ENCODE measurements at regions not wholly inside any gene's neighbourhood (a gene's known extent, or its start where the extent isn't known, plus 50 kb on each side); places are given as distances from the start of the nearest gene placed in this dataset.
"Not testable (repeated sequence)": the region's sequence is repeated elsewhere in the genome, so short reads cannot be mapped to it uniquely, and the experiment has no call there.

DNA sequence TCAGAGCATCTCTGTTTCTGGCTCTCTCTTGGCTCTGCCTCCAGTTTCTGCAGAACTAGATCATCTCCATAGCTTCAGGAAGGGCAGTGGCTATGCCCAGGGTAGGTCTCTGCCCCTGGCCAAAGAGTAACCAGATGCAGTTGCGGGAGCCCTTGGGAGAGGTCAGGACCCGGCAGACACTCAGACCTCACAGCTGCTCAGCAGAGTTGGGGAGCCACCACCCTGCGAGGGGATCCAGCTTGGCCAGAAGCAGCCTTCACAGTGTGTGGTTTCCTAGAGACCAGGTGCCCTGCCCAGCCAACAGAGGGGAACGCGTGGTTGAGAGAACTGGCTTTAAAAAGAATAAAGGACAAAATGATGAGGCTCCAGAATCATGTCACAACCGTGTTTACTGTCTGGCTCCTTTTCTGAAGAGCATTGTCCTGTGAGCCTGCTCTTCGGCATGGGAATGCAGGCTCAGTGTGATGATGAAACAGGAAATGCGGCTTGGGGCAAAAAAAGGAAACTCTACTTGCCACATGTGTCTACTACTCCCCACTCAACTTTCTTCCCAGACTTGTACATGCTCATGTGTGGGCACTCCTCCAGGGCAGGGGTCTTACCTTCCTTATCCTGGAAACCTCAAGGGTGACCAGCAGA, 243.1 kb downstream of the INHBA start:
- DNase-seq: no peak

GRCh38 chr7:41459183-41459582, 243.7 kb downstream of the INHBA start:
- DNase-seq: no peak

- DNase-seq: no peak
Measured at GRCh38 chr7:41457832-41458437, 245.0 kb downstream of the INHBA start.

- DNase-seq: no peak
Measured at GRCh38 chr7:41451826-41452225, 251.1 kb downstream of the INHBA start.

DNA sequence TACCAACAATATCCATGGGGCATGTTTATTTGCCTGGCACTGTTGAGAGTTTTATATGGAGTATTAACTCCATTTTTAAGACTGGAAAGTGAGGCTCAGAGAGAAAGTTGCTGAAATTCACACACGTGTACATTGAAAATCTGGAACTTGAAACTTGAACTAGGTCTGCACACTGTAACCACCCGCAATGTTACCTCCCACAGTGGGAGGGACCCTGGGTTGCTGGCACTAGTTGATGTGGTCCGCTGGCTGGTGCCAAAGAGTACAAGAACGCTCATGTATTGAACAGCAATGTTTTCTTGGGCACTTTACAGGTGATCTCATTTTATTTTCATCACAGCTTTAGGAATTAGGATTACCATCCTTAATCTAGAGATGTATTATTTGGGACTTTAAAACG, 253.2 kb downstream of the INHBA start:
- DNase-seq: no peak

DNA sequence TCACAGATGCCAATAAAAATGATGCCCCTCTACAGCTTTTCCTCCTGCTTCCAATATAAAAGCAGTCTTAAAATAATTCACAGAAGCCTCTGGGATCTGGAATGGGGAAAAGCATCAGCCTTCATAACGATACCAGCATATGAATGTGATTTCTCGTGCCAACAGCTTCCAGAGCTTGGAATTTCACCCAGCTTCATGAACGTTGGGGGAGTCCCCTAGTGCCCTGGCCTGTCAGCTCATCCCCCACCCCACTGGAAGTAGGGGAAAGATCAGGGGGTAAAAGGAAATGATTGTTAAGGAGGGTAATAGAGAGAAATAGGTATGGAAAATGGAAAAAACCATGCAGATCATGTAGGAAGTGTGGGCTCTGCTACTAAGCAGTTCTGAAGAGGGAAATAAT, 253.6 kb downstream of the INHBA start:
- DNase-seq: no peak

GRCh38 chr7:41448104-41448503, 254.8 kb downstream of the INHBA start:
- DNase-seq: no peak

DNA sequence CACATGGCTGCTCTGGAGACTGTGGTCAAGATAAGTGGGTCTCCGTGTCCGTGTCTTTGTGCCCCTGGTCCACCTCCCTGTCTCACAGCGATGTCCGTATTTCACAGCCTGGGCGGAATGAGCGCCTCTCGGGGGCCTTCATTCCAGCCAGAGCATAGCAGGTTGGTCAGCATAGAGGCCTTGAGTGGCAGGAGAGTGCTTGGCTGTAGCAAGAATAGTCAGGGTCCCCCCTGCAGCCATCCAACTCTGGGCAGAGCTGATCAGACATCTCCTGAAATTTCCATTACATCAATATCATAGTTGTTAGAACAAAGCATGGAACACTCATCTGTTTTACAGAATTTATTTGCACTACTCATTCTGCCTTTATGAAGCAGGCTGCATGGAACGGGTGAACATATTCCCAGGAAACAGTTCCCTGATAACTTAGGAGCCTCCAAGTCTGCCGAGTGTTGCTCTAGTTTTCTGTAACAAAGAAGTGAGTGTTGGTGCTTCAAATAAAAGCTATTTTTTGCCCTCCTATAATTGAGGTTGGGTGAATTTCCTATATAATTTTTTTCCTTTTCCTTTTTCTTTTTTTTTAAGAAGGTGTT, 255.3 kb downstream of the INHBA start:
- DNase-seq: no peak

DNA sequence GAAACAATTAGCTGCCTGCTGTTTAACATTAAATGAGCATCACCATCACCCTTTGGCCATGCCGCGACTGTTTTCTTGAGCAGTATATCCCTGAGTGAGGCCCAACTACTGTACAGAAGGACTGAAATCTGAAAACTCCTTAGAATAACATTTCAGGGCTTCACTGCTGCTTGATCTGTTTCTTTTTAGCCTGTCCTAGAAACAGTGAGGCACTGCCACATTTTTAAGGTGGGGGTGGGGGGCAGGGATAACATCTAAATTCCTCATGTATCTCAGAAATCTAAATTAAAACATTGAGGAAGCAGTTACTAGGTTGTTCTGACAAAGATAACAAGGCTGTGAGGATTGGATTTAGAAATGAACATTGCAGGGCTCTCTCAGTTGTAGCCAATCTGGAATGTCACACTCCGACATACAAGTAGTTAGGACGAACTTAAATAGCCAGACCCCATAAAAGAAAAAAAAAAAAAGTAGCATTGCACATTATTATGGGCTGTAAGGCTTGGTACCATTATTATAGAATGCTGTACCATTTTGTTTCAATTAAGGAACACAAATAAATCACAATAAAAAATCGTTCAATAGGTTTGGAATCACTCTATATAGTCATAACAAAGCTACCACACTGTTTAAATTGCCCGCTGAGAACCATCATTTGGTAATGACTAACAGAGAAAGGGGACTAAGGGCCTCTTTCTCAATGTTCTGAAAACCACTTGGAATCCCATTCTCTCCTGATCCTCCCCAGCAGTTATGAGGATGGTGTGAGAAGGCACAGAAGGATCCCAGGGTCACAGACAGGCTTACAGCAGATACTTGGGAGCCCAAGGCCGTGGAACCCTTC, 256.1 kb downstream of the INHBA start:
- no peak for DNase-seq

GRCh38 chr7:41445946-41446345, 256.9 kb downstream of the INHBA start:
- DNase-seq: no peak

GRCh38 chr7:41445432-41445831, 257.5 kb downstream of the INHBA start:
- DNase-seq: no peak

- DNase-seq: no peak
Measured at GRCh38 chr7:41439515-41439879, 263.4 kb downstream of the INHBA start.

GRCh38 chr7:41438705-41439514, 264.0 kb downstream of the INHBA start:
- no peak for DNase-seq

DNA sequence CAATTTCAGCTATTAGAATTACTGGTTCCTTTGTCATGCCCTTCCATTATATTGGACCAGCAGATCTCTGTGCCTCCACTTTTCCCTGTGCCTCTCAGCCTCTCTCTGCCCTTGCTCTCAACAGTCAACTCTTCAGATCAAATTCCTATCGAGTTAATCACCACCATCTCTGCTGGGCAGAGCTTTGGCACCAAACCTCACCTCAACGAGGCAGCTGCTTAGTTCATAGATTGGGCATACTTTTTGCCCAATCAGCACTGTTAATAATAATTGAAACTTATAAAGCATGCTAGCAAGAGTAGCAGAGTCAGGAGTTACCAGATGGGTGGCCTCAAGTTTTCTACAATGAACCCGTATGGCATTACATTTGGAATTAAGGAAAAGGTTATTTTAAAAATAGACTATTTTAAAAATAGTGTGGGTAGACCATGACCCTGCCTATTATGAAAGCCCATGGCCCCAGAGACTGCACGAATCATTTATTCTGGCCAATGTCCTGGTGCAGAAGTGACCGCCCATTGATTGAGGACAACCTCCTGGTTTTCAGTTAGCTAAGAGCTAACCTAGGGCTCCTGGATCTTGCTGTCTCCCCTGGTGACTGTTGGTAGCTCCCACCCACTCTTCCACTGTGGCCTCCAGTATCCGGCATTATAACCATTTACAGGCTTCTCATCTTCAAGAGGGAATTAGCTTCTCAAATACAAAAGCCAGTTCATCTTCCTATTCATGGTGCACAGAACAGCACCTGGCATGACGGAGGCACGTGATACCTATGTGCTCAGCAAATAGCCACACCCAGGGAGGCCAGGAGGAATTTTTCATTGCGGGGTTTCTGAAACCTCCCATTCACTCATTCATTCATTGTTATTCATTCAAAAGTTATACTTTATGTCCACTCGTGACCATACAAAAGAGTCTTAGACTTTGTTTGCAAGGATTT, 265.4 kb downstream of the INHBA start:
- no peak for DNase-seq

GRCh38 chr7:41436139-41436538, 266.8 kb downstream of the INHBA start:
- no peak for DNase-seq

DNA sequence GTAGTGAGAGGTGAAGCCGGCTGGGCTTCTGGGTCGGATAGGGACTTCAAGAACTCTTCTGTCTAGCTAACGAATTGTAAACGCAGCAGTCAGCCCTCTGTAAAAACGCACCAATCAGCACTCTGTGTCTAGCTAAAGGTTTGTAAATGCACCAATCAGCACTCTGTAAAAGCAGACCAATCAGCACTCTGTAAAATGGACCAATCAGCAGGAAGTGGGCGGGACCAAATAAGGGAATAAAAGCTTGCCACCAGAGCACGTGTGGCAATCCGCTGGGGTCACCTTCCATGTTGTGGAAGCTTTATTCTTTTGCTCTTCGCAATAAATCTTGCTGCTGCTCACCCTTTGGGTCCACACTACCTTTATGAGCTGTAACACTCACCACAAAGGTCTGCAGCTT, 267.9 kb downstream of the INHBA start:
- not testable (repeated sequence) for DNase-seq

DNA sequence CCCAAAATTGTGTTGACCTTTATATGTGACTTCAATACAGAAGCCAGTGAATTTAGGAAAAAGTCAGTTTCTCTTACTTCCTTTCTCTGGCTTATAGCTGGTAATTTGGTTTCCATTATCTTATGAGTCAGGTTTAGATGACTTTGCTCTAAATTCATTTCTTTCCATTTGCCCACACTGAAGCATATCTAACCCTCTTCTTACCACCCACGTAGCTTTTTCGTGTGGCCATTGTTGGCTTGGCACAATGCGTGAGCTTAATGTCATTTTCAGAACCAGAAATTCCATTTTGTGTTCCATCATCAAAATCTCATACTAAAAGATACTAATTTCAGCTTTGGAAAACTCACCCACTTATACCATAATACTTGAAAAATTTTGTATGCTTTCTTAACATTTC, 271.2 kb downstream of the INHBA start:
- DNase-seq: no peak

GRCh38 chr7:41428381-41428780, 274.5 kb downstream of the INHBA start:
- no peak for DNase-seq

DNA sequence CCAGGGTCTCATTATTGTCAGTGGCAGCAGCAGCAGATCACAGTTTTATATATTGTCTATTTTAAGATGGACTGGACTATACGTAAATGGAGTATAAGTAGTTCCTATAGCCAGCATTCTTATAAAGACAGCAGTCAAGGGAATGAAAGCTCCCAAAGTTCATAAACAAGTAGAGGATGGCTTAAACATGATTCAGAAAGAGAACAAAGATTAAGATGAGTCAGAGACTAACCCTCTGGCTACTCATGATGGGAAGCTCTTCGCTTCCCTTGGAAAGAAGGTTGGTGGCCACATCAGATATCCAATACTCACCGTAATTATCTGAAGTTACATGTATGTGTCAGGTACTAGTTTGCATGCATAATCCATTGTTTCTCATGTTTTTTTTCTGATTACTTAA, 277.0 kb downstream of the INHBA start:
- DNase-seq: no peak

DNA sequence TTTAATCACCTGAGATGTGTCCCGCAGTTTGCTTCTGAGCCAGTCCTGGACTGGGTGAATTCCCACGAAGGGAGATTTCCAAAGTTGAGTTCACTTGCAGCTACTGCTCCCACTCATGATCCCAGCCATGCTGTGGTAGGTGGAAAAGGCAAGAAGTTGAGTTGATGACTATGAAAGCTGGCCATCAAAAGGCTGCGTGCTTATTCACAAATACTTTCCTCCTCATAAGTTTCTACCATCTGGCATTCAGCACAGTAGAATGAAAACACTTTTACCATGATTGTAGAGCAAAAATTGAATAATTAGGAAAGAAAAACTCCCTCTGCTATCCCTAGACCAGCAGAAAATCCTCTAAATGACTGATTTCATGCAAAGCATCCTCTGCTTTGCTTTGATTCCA, 281.8 kb downstream of the INHBA start:
- no peak for DNase-seq

DNA sequence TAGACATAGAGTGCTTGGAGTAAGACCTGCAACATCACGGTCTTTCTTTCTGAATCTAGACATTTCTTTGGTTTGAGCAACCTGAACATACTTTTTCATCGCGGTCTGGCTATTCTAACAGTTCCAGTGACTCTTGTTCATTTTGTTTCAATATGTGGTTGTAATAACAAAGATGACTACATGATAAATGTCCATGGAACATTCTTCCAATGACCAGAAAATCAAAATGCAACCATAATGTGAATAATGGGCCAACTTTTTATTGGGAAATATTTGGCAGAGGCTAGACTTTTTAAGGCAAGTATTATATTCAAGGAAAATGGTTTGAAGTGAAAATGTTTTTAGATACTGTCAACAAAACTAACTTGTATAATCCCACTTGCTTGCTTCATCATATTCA, 282.5 kb downstream of the INHBA start:
- no peak for DNase-seq

DNA sequence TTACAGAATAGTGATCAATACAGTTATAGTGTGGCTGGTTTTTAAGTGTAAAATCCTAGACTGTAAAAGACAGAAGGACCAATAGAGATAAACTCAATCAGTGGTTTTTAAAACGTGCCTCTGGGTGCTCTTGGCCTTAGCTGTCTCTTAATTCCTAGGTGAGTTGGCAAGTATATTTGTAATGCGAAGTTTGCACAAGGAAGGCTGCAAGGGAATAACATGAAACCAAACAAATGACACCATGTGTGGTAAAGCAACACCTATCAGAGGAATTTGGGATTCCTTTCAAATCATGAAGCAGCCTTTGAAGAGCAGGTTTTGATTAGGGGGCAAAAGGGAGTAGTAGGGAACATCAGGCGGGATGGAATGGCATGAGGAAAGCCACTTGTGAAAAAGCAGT, 284.6 kb downstream of the INHBA start:
- DNase-seq: no peak

All from COR-L47 (cell line).